ENCODE measurements at regions not wholly inside any gene's neighbourhood (a gene's known extent, or its start where the extent isn't known, plus 50 kb on each side); places are given as distances from the start of the nearest gene placed in this dataset.

GRCh38 chr9:108643731-108644510 is 211.9 kb downstream of the ACTL7B start:
- Mint-ChIP-seq H3K4me3 (no peak overlapping the region), H3K27me3 (no peaks in the 10 kb centered on the region), H3K36me3 (ENCODE audit: insufficient read depth) (no peaks in the 10 kb centered on the region), H3K27ac (ENCODE audit: low read depth) (no peak overlapping the region), H3K9me3 (peaks cover 8% of the 10 kb centered on the region), H3K4me1 (no peaks in the 10 kb centered on the region)
- no peak for ATAC-seq (replicated peaks; ENCODE audit: extremely low read depth, poor library complexity, severe bottlenecking)
- DNase-seq (ENCODE audit: low spot score in 2 of 2), result no peak

GRCh38 chr9:108642871-108643270 is 212.9 kb downstream of the ACTL7B start:
- Mint-ChIP-seq H3K9me3 (peaks cover 8% of the 10 kb centered on the region), H3K27me3 (no peaks in the 10 kb centered on the region), H3K27ac (ENCODE audit: low read depth) (no peak overlapping the region), H3K4me1 (no peaks in the 10 kb centered on the region), H3K36me3 (ENCODE audit: insufficient read depth) (no peaks in the 10 kb centered on the region), H3K4me3 (no peak overlapping the region)
- DNase-seq (ENCODE audit: low spot score in 2 of 2) (no peak), ATAC-seq (replicated peaks; ENCODE audit: extremely low read depth, poor library complexity, severe bottlenecking) (no peak)

- no peak for ATAC-seq (replicated peaks; ENCODE audit: extremely low read depth, poor library complexity, severe bottlenecking)
- DNase-seq (ENCODE audit: low spot score in 2 of 2), result no peak
- Mint-ChIP-seq H3K4me1 (no peaks in the 10 kb centered on the region), H3K27me3 (no peaks in the 10 kb centered on the region), H3K9me3 (peaks cover 11% of the 10 kb centered on the region), H3K4me3 (no peak overlapping the region), H3K27ac (ENCODE audit: low read depth) (no peak overlapping the region), H3K36me3 (ENCODE audit: insufficient read depth) (no peaks in the 10 kb centered on the region)
Observed at GRCh38 chr9:108640230-108640629, 215.6 kb downstream of the ACTL7B start.

- no peaks in the 10 kb centered on the region for H3K4me1 Mint-ChIP-seq
- no peak overlapping the region for H3K27ac Mint-ChIP-seq (ENCODE audit: low read depth)
- DNase-seq (ENCODE audit: low spot score in 2 of 2), result no peak
- no peak overlapping the region for H3K4me3 Mint-ChIP-seq
- H3K27me3 Mint-ChIP-seq, result no peaks in the 10 kb centered on the region
- H3K9me3 Mint-ChIP-seq, result peaks cover 12% of the 10 kb centered on the region
- no peaks in the 10 kb centered on the region for H3K36me3 Mint-ChIP-seq (ENCODE audit: insufficient read depth)
- ATAC-seq (replicated peaks; ENCODE audit: extremely low read depth, poor library complexity, severe bottlenecking), result no peak
Observed at GRCh38 chr9:108639696-108640095, 216.1 kb downstream of the ACTL7B start.

- no peaks in the 10 kb centered on the region for H3K36me3 Mint-ChIP-seq (ENCODE audit: insufficient read depth)
- peaks cover 9% of the 10 kb centered on the region for H3K9me3 Mint-ChIP-seq
- no peaks in the 10 kb centered on the region for H3K4me1 Mint-ChIP-seq
- H3K4me3 Mint-ChIP-seq, result no peak overlapping the region
- no peak overlapping the region for H3K27ac Mint-ChIP-seq (ENCODE audit: low read depth)
- no peak for DNase-seq (ENCODE audit: low spot score in 2 of 2)
- no peaks in the 10 kb centered on the region for H3K27me3 Mint-ChIP-seq
- no peak for ATAC-seq (replicated peaks; ENCODE audit: extremely low read depth, poor library complexity, severe bottlenecking)
Observed at GRCh38 chr9:108639091-108639490, 216.7 kb downstream of the ACTL7B start.

GRCh38 chr9:108637340-108637739 is 218.4 kb downstream of the ACTL7B start:
- H3K36me3 Mint-ChIP-seq (ENCODE audit: insufficient read depth), result no peaks in the 10 kb centered on the region
- no peak overlapping the region for H3K27ac Mint-ChIP-seq (ENCODE audit: low read depth)
- ATAC-seq (replicated peaks; ENCODE audit: extremely low read depth, poor library complexity, severe bottlenecking) (no peak), DNase-seq (ENCODE audit: low spot score in 2 of 2) (no peak)
- H3K27me3 Mint-ChIP-seq, result no peaks in the 10 kb centered on the region
- peaks cover 8% of the 10 kb centered on the region for H3K9me3 Mint-ChIP-seq
- no peak overlapping the region for H3K4me3 Mint-ChIP-seq
- H3K4me1 Mint-ChIP-seq, result no peaks in the 10 kb centered on the region

GRCh38 chr9:108636013-108636412 is 219.8 kb downstream of the ACTL7B start:
- DNase-seq (ENCODE audit: low spot score in 2 of 2), result no peak
- Mint-ChIP-seq H3K9me3 (peaks cover 8% of the 10 kb centered on the region), H3K36me3 (ENCODE audit: insufficient read depth) (no peaks in the 10 kb centered on the region), H3K4me1 (no peaks in the 10 kb centered on the region), H3K4me3 (no peak overlapping the region), H3K27me3 (no peaks in the 10 kb centered on the region), H3K27ac (ENCODE audit: low read depth) (no peak overlapping the region)
- no peak for ATAC-seq (replicated peaks; ENCODE audit: extremely low read depth, poor library complexity, severe bottlenecking)

- no peaks in the 10 kb centered on the region for H3K27me3 Mint-ChIP-seq
- peaks cover 8% of the 10 kb centered on the region for H3K9me3 Mint-ChIP-seq
- no peak overlapping the region for H3K4me3 Mint-ChIP-seq
- H3K27ac Mint-ChIP-seq (ENCODE audit: low read depth), result no peak overlapping the region
- ATAC-seq (replicated peaks; ENCODE audit: extremely low read depth, poor library complexity, severe bottlenecking), result no peak
- H3K4me1 Mint-ChIP-seq, result no peaks in the 10 kb centered on the region
- H3K36me3 Mint-ChIP-seq (ENCODE audit: insufficient read depth), result no peaks in the 10 kb centered on the region
- no peak for DNase-seq (ENCODE audit: low spot score in 2 of 2)
Observed at GRCh38 chr9:108634672-108635462, 220.9 kb downstream of the ACTL7B start.

GRCh38 chr9:108634204-108634603 is 221.6 kb downstream of the ACTL7B start:
- Mint-ChIP-seq H3K27ac (ENCODE audit: low read depth) (no peak overlapping the region), H3K4me3 (no peak overlapping the region), H3K36me3 (ENCODE audit: insufficient read depth) (no peaks in the 10 kb centered on the region), H3K9me3 (peaks cover 8% of the 10 kb centered on the region), H3K27me3 (no peaks in the 10 kb centered on the region), H3K4me1 (no peaks in the 10 kb centered on the region)
- DNase-seq (ENCODE audit: low spot score in 2 of 2), result no peak
- no peak for ATAC-seq (replicated peaks; ENCODE audit: extremely low read depth, poor library complexity, severe bottlenecking)

- H3K4me1 Mint-ChIP-seq, result no peaks in the 10 kb centered on the region
- H3K4me3 Mint-ChIP-seq, result no peak overlapping the region
- ATAC-seq (replicated peaks; ENCODE audit: extremely low read depth, poor library complexity, severe bottlenecking) (no peak), DNase-seq (ENCODE audit: low spot score in 2 of 2) (no peak)
- H3K27ac Mint-ChIP-seq (ENCODE audit: low read depth), result no peak overlapping the region
- H3K36me3 Mint-ChIP-seq (ENCODE audit: insufficient read depth), result no peaks in the 10 kb centered on the region
- H3K27me3 Mint-ChIP-seq, result no peaks in the 10 kb centered on the region
- H3K9me3 Mint-ChIP-seq, result peaks cover 5% of the 10 kb centered on the region
Observed at GRCh38 chr9:108631496-108632285, 224.1 kb downstream of the ACTL7B start.

- no peaks in the 10 kb centered on the region for H3K36me3 Mint-ChIP-seq (ENCODE audit: insufficient read depth)
Observed at GRCh38 chr9:108628316-108628715, 227.5 kb downstream of the ACTL7B start.

GRCh38 chr9:108626743-108627142 is 229.0 kb downstream of the ACTL7B start:
- Mint-ChIP-seq H3K27ac (ENCODE audit: low read depth) (no peak overlapping the region), H3K27me3 (no peaks in the 10 kb centered on the region)

More at GRCh38 chr9:108628316-108628715, 227.5 kb downstream of the ACTL7B start:
- DNase-seq (ENCODE audit: low spot score in 2 of 2), result no peak
- no peaks in the 10 kb centered on the region for H3K27me3 Mint-ChIP-seq
- H3K4me1 Mint-ChIP-seq, result no peaks in the 10 kb centered on the region
- H3K4me3 Mint-ChIP-seq, result no peak overlapping the region
- H3K9me3 Mint-ChIP-seq, result peaks cover 5% of the 10 kb centered on the region
- ATAC-seq (replicated peaks; ENCODE audit: extremely low read depth, poor library complexity, severe bottlenecking), result no peak
- no peak overlapping the region for H3K27ac Mint-ChIP-seq (ENCODE audit: low read depth)

More at GRCh38 chr9:108626743-108627142, 229.0 kb downstream of the ACTL7B start:
- Mint-ChIP-seq H3K4me3 (no peak overlapping the region), H3K4me1 (no peaks in the 10 kb centered on the region), H3K9me3 (peaks cover 5% of the 10 kb centered on the region), H3K36me3 (ENCODE audit: insufficient read depth) (no peaks in the 10 kb centered on the region)
- DNase-seq (ENCODE audit: low spot score in 2 of 2) (no peak), ATAC-seq (replicated peaks; ENCODE audit: extremely low read depth, poor library complexity, severe bottlenecking) (no peak)

All from central memory CD8-positive, alpha-beta T cell (primary cell).